SK-N-SH treated with all-trans-retinoic acid at 6 μM for 48 hours (cell line): ENCODE measurements at regions not wholly inside any gene's neighbourhood (a gene's known extent, or its start where the extent isn't known, plus 50 kb on each side); places are given as distances from the start of the nearest gene placed in this dataset.

ENCODE experiments used
- ARNTL ChIP-seq: fragments of 450-650 bp; formaldehyde crosslinking; IDR thresholded peaks from 2 replicates; pipeline ENCODE4 v1.5.0; 2020; ENCODE audit warnings: low read depth, mild to moderate bottlenecking, moderate library complexity, borderline replicate concordance
- GLIS3 ChIP-seq: fragments of 250-450 bp; sonication (Bioruptor Pico); IDR thresholded peaks from 2 replicates; pipeline ENCODE4 v1.5.0; 2020; ENCODE audit warnings: mild to moderate bottlenecking, moderate library complexity
- OSR1 ChIP-seq: fragments of 250-450 bp; sonication (Bioruptor Pico); IDR thresholded peaks from 2 replicates; pipeline ENCODE4 v1.8.0; 2022; ENCODE audit warnings: moderate library complexity, mild to moderate bottlenecking, inconsistent platforms
- PPARA ChIP-seq: fragments of 250-450 bp; sonication (Bioruptor Pico); IDR thresholded peaks from 2 replicates; pipeline ENCODE4 v1.5.0; 2020; ENCODE audit warnings: mild to moderate bottlenecking, borderline replicate concordance
- TSHZ2 ChIP-seq: fragments of 250-450 bp; sonication (Bioruptor Pico); IDR thresholded peaks from 2 replicates; pipeline ENCODE4 v1.5.0; 2020; ENCODE audit warnings: mild to moderate bottlenecking, moderate library complexity
- ZFP3 ChIP-seq: fragments of 250-450 bp; sonication (Bioruptor Pico); IDR thresholded peaks from 2 replicates; pipeline ENCODE4 v1.5.0; 2020; ENCODE audit warnings: mild to moderate bottlenecking, moderate library complexity
- TF ChIP-seq, protein P1 (sequence below): fragments of 250-450 bp; sonication (Bioruptor Pico); IDR thresholded peaks from 2 replicates; pipeline ENCODE4 v1.5.1; 2021; ENCODE audit warnings: mild to moderate bottlenecking, moderate library complexity
- TF ChIP-seq, protein P2 (sequence below): fragments of 250-450 bp; sonication (Bioruptor Pico); IDR thresholded peaks from 2 replicates; pipeline ENCODE4 v1.8.0; 2020; ENCODE audit warnings: mild to moderate bottlenecking, moderate library complexity, borderline replicate concordance

GRCh38 chr20:16666272-16666671, 63.6 kb upstream of the SNRPB2 start:
- no peak for TF ChIP-seq PPARA
- TF ChIP-seq, protein P1, sequence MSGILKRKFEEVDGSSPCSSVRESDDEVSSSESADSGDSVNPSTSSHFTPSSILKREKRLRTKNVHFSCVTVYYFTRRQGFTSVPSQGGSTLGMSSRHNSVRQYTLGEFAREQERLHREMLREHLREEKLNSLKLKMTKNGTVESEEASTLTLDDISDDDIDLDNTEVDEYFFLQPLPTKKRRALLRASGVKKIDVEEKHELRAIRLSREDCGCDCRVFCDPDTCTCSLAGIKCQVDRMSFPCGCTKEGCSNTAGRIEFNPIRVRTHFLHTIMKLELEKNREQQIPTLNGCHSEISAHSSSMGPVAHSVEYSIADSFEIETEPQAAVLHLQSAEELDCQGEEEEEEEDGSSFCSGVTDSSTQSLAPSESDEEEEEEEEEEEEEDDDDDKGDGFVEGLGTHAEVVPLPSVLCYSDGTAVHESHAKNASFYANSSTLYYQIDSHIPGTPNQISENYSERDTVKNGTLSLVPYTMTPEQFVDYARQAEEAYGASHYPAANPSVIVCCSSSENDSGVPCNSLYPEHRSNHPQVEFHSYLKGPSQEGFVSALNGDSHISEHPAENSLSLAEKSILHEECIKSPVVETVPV (CRISPR knock-in tag): no peak
- no peak for TF ChIP-seq ZFP3
- no peak for TF ChIP-seq OSR1 (CRISPR knock-in tag)
- TF ChIP-seq ARNTL (CRISPR knock-in tag): no peak
- TF ChIP-seq, protein P2, sequence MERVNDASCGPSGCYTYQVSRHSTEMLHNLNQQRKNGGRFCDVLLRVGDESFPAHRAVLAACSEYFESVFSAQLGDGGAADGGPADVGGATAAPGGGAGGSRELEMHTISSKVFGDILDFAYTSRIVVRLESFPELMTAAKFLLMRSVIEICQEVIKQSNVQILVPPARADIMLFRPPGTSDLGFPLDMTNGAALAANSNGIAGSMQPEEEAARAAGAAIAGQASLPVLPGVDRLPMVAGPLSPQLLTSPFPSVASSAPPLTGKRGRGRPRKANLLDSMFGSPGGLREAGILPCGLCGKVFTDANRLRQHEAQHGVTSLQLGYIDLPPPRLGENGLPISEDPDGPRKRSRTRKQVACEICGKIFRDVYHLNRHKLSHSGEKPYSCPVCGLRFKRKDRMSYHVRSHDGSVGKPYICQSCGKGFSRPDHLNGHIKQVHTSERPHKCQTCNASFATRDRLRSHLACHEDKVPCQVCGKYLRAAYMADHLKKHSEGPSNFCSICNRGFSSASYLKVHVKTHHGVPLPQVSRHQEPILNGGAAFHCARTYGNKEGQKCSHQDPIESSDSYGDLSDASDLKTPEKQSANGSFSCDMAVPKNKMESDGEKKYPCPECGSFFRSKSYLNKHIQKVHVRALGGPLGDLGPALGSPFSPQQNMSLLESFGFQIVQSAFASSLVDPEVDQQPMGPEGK (CRISPR knock-in tag): no peak
- TF ChIP-seq TSHZ2 (CRISPR knock-in tag): no peak
- TF ChIP-seq GLIS3 (CRISPR knock-in tag): no peak
